Thymus (tissue), 11 donors: ENCODE measurements at regions not wholly inside any gene's neighbourhood (a gene's known extent, or its start where the extent isn't known, plus 50 kb on each side); places are given as distances from the start of the nearest gene placed in this dataset.
"Not testable (repeated sequence)": the region's sequence is repeated elsewhere in the genome, so short reads cannot be mapped to it uniquely, and the experiment has no call there.

Experiments used
- DNase-seq, 9 donors: peaks; one replicate each; pipeline ENCODE4 v3.0.0-alpha.2; 2013; ENCODE audit warnings: low spot score in 9 of 9, low read depth in 6 of 9, missing footprints in 1 of 9
- H3K27ac ChIP-seq, 2 donors: one replicate each; pipeline ENCODE4 v1.5.1; 2013; ENCODE audit warnings: control low read depth in 1 of 2, low read depth in 1 of 2, low read length in 1 of 2, mild to moderate bottlenecking in 1 of 2, moderate library complexity in 1 of 2
- H3K27me3 ChIP-seq, 2 donors: one replicate each; pipeline ENCODE4 v1.5.1; 2013; ENCODE audit warnings: low read length in 1 of 2; ENCODE audit not compliant: control insufficient read depth in 2 of 2, insufficient read depth in 1 of 2
- H3K36me3 ChIP-seq, 2 donors: one replicate each; pipeline ENCODE4 v1.5.1; 2013; ENCODE audit warnings: low read length in 1 of 2, mild to moderate bottlenecking in 1 of 2, moderate library complexity in 1 of 2; ENCODE audit not compliant: control insufficient read depth in 2 of 2, insufficient read depth in 2 of 2
- H3K4me1 ChIP-seq, 2 donors: one replicate each; pipeline ENCODE4 v1.5.1; 2013; ENCODE audit warnings: low read length in 2 of 2; ENCODE audit not compliant: control insufficient read depth in 2 of 2, insufficient read depth in 2 of 2
- H3K4me3 ChIP-seq, 2 donors: one replicate each; pipeline ENCODE4 v1.5.1; 2013; ENCODE audit warnings: low read length in 2 of 2, control low read depth in 1 of 2, mild to moderate bottlenecking in 1 of 2
- H3K9me3 ChIP-seq, 2 donors: one replicate each; pipeline ENCODE4 v1.5.1; 2013; ENCODE audit warnings: low read length in 1 of 2, mild to moderate bottlenecking in 1 of 2; ENCODE audit not compliant: control insufficient read depth in 2 of 2, insufficient read depth in 1 of 2
- WGBS: extraction: QIAGEN DNeasy Blood & Tissue Kit; methylation state at CpG from one replicate; pipeline ENCODE4 v1.1.7; 2013; 5-methylcytosine and 5-hydroxymethylcytosine counted together
- donor health status: healthy.

GRCh38 chr2:72024451-72025175, 123.0 kb downstream of the CYP26B1 start:
- no peaks in the 10 kb centered on the region for H3K27me3 ChIP-seq
- H3K4me3 ChIP-seq = no peak overlapping the region
- H3K27ac ChIP-seq = no peak overlapping the region
- WGBS = 92% methylated on average over 16 of the region's 16 CpGs
- H3K36me3 ChIP-seq = no peaks in the 10 kb centered on the region
- H3K9me3 ChIP-seq = no peaks in the 10 kb centered on the region
- no peak for DNase-seq
- no peaks in the 10 kb centered on the region for H3K4me1 ChIP-seq

- WGBS = 94% methylated on average over 7 of the region's 7 CpGs
- no peak for DNase-seq
- no peak overlapping the region for H3K4me3 ChIP-seq
- H3K27me3 ChIP-seq = no peaks in the 10 kb centered on the region
- H3K36me3 ChIP-seq = no peaks in the 10 kb centered on the region
- H3K27ac ChIP-seq = no peak overlapping the region
- H3K9me3 ChIP-seq = no peaks in the 10 kb centered on the region
- H3K4me1 ChIP-seq = no peaks in the 10 kb centered on the region
These were observed 123.8 kb downstream of the CYP26B1 start for GRCh38 chr2:72023678-72024390.

GRCh38 chr2:72021371-72021770, 126.3 kb downstream of the CYP26B1 start:
- not testable (repeated sequence) for H3K9me3 ChIP-seq, H3K4me1 ChIP-seq, DNase-seq, H3K36me3 ChIP-seq, H3K27me3 ChIP-seq, H3K27ac ChIP-seq, H3K4me3 ChIP-seq
- 88% methylated on average over 16 of the region's 16 CpGs for WGBS

GRCh38 chr2:72015266-72015665, 132.4 kb downstream of the CYP26B1 start:
- Histone ChIP-seq H3K4me3 (no peak overlapping the region), H3K9me3 (no peaks in the 10 kb centered on the region), H3K27ac (no peak overlapping the region), H3K36me3 (no peaks in the 10 kb centered on the region), H3K4me1 (no peaks in the 10 kb centered on the region), H3K27me3 (no peaks in the 10 kb centered on the region)
- 92% methylated on average over 1 of the region's 1 CpG for WGBS
- no peak for DNase-seq

- Histone ChIP-seq H3K9me3 (no peaks in the 10 kb centered on the region), H3K4me1 (no peaks in the 10 kb centered on the region), H3K36me3 (no peaks in the 10 kb centered on the region), H3K27ac (no peak overlapping the region), H3K27me3 (no peaks in the 10 kb centered on the region), H3K4me3 (no peak overlapping the region)
- no peak for DNase-seq
- 95% methylated on average over 1 of the region's 1 CpG for WGBS
These were observed 132.8 kb downstream of the CYP26B1 start for GRCh38 chr2:72014831-72015230.

GRCh38 chr2:72013726-72014125, 133.9 kb downstream of the CYP26B1 start:
- Histone ChIP-seq H3K27ac (no peak overlapping the region), H3K36me3 (no peaks in the 10 kb centered on the region), H3K27me3 (no peaks in the 10 kb centered on the region), H3K4me1 (no peaks in the 10 kb centered on the region), H3K9me3 (no peaks in the 10 kb centered on the region), H3K4me3 (no peak overlapping the region)
- 96% methylated on average over 6 of the region's 6 CpGs for WGBS
- no peak for DNase-seq

- H3K27ac ChIP-seq = no peak overlapping the region
- no peaks in the 10 kb centered on the region for H3K4me1 ChIP-seq
- H3K27me3 ChIP-seq = no peaks in the 10 kb centered on the region
- 85% methylated on average over 9 of the region's 9 CpGs for WGBS
- H3K9me3 ChIP-seq = no peaks in the 10 kb centered on the region
- no peak for DNase-seq
- no peak overlapping the region for H3K4me3 ChIP-seq
- no peaks in the 10 kb centered on the region for H3K36me3 ChIP-seq
These were observed 134.6 kb downstream of the CYP26B1 start for GRCh38 chr2:72012886-72013574.

GRCh38 chr2:72011791-72012190, 135.9 kb downstream of the CYP26B1 start:
- 81% methylated on average over 6 of the region's 6 CpGs for WGBS
- DNase-seq = no peak
- Histone ChIP-seq H3K4me1 (no peaks in the 10 kb centered on the region), H3K4me3 (no peak overlapping the region), H3K27ac (no peak overlapping the region), H3K27me3 (no peaks in the 10 kb centered on the region), H3K36me3 (no peaks in the 10 kb centered on the region), H3K9me3 (no peaks in the 10 kb centered on the region)

GRCh38 chr2:72011370-72011689, 136.3 kb downstream of the CYP26B1 start:
- WGBS = 94% methylated on average over 3 of the region's 3 CpGs
- DNase-seq = no peak
- H3K9me3 ChIP-seq = no peaks in the 10 kb centered on the region
- H3K4me1 ChIP-seq = no peaks in the 10 kb centered on the region
- no peaks in the 10 kb centered on the region for H3K36me3 ChIP-seq
- H3K27me3 ChIP-seq = no peaks in the 10 kb centered on the region
- no peak overlapping the region for H3K4me3 ChIP-seq
- H3K27ac ChIP-seq = no peak overlapping the region
